Lower leg skin (tissue), 3 donors: ENCODE measurements at regions not wholly inside any gene's neighbourhood (a gene's known extent, or its start where the extent isn't known, plus 50 kb on each side); places are given as distances from the start of the nearest gene placed in this dataset.

Experiments
- CTCF ChIP-seq, 3 donors: fragments of 450-650 bp; IDR thresholded peaks; one replicate each; pipeline ENCODE4 v1.5.1; 2016; ENCODE audit warnings: antibody characterized with exemption in 3 of 3, mild to moderate bottlenecking in 3 of 3, moderate library complexity in 2 of 3
- POLR2A ChIP-seq, 2 donors: fragments of 450-650 bp; IDR thresholded peaks; one replicate each; pipeline ENCODE4 v1.6.1; 2016 to 2017; ENCODE audit warnings: antibody characterized with exemption in 2 of 2, mild to moderate bottlenecking in 1 of 2, moderate library complexity in 1 of 2

- TF ChIP-seq CTCF (IDR thresholded peaks at IDR 0.05) (no peak), POLR2A (IDR thresholded peaks at IDR 0.05) (no peak)
Observed at GRCh38 chr6:94278146-94278545, 858.8 kb upstream of the EPHA7 start.
